Caki2 (cell line): ENCODE measurements at regions not wholly inside any gene's neighbourhood (a gene's known extent, or its start where the extent isn't known, plus 50 kb on each side); places are given as distances from the start of the nearest gene placed in this dataset.

Source experiments
- DNase-seq: peaks from one replicate; pipeline ENCODE4 v3.0.0-alpha.2; 2015; ENCODE audit warnings: low read depth
- in situ Hi-C: cut with HindIII; loops from 2 replicates; pipeline ENCODE4 v1.10.0; 2016; ENCODE audit warnings: low sequenced_read_pairs, low pct_unique_long_range_greater_than_20kb, mixed read lengths

DNA sequence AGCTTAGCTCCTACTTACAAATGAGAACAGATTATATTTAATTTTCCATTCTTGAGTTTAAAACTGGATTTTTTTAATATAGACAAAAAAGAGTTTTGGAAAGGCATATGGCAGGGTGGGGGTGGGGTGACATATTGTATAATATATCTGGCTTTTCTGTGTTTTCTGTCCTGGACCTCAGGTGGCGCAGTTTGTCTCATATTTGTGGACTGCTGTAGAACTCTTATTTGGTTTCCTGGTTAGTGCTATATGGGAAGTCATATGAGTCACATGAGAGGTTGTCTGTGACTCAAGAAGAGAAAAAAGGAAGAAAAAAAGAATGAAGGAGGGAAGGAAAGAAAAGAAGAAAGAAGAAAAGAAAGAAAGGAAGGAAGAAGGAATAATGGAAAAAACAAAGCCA lies 131.8 kb downstream of the CLVS2 start:
- peak; percentile 3 for DNase-seq

DNA sequence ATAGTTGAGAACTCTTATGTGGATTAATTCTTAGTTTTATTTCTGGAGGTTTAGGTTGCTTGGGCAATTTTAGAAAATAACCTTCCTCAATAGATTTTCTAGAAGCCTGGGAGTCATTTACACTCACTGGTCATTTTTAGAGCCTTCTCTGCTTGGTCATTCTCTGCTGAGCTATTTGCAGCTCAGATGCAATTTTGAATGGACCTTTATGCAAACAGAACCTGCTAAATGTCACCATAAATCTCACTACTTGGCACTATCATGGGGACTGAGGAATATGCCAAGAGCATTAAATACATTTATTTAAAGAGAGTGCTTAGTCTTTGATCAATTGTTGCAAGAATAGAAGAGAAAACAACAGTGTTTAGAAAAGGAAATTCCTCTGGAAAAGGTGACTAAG lies 154.0 kb downstream of the CLVS2 start:
- in situ Hi-C loops = no loop called here
- no peak for DNase-seq

More for the DNA sequence above, 131.8 kb downstream of the CLVS2 start:
- in situ Hi-C loops = no loop called here

DNA sequence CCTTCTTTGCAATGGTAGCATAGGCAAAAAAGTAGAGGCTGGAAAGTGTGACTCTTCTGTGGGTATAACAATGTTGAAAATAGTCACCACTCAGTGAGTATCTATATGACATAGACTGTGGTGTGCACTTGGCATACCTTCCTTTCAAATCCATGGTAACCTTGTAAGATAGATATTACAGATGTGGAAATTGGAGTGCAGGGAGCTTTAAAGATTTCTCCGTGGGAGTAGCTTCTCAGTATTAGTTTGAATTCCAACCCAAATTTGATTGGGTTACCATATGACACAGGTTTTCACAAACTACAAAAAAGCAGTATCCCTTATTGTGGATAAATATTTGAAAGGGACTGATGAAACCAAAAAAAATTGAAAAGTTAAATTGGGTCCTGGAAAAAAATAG lies 163.8 kb downstream of the CLVS2 start:
- DNase-seq = no peak
- in situ Hi-C loops = no loop called here
